ENCODE measurements at regions not wholly inside any gene's neighbourhood (a gene's known extent, or its start where the extent isn't known, plus 50 kb on each side); places are given as distances from the start of the nearest gene placed in this dataset.
"Not testable (repeated sequence)": the region's sequence is repeated elsewhere in the genome, so short reads cannot be mapped to it uniquely, and the experiment has no call there.

DNA sequence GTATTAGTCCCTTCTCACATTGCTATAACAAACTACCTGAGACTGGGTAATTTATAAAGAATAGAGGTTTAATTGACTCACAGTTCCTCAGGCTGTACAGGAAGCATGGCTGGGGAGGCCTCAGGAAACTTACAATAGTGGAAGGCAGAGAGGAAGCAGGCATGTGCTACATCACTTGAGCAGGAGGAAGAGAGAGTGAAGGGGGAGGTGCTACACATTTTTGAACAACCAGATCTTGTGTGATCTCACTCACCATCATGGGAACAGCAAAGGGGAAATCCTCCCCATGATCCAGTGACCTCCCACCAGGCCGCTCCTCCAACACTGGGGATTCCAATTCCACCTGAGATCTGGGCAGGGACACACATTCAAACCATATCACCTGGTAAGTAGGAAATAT is 630.6 kb downstream of the QKI start:
- DNase-seq = no peak

DNA sequence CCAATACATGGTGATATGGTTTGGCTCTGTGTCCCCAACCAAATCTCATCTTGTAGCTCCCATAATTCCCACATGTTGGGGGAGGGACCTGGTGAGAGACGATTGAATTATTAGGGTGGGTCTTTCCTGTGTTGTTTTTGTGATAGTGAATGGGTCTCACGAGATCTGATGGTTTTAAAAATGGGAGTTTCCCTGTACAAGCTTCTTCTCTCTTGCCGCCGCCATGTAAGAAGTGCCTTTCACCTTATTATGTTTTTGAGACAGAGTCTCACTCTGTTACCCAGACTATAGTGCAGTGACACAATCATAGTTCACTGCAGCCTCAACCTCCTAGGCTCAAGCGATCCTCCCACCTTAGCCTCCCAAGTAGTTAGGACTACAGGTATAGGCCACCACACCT is 629.1 kb downstream of the QKI start:
- DNase-seq = not testable (repeated sequence)

DNA sequence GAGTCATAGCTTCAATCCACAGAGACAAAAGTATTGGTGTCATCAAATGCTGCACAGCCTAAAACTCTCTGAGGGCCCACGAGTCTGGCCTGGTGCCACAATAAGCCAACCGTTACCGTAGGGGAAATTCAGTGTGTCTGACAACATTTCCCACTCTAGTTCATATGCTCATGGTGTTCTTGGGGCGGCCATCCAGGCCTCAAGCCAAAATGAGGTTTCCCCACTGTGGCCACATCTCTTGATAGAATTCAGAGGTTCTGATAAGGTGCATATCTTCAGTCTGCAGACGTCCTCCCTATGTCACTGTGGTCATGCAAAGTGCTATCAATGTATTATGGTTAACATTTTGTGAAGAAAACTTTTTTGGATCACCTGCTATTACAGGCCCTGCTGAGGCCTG is 627.7 kb downstream of the QKI start:
- peak; percentile 99 for DNase-seq

DNA sequence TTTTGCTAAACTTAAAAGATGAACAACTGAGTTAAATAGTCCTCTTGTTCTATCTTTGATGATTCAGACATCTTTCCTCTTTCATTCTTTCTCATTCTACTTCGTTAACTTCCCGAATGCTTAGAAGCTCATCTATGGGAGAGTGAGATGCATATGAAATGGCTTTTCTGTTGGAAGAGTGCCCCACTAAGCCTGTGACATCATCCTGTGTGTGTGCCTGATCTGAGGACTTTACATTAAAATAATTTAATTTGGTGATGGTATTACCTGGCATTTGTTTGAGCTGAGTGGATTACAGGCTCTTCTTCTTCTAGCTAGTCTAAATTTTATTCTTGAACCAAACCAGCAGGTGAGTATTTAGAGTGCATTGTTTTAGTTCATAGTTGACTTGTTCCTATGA is 626.5 kb downstream of the QKI start:
- no peak for DNase-seq

DNA sequence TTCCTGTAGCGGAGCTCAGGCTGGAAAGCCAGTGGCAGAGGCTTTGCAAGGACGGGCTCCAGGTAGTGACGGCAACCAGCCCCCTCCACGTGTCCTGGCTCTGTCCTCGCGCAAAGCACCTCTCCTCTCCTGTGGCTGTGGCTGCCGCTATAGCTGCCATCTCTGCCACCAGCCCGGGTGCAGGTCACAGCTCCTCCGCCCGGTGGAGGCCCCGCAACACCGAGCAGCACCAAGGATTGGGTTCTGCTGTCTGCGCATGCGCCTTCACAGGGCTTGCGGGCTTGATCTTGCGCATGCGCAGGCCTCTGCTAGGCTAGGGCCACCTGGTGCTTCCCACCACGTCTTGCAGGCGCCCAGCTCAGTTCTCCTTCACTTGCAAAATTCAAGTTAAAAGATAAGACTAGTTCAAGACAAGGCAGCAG is 625.4 kb downstream of the QKI start:
- peak; percentile 77 for DNase-seq

DNA sequence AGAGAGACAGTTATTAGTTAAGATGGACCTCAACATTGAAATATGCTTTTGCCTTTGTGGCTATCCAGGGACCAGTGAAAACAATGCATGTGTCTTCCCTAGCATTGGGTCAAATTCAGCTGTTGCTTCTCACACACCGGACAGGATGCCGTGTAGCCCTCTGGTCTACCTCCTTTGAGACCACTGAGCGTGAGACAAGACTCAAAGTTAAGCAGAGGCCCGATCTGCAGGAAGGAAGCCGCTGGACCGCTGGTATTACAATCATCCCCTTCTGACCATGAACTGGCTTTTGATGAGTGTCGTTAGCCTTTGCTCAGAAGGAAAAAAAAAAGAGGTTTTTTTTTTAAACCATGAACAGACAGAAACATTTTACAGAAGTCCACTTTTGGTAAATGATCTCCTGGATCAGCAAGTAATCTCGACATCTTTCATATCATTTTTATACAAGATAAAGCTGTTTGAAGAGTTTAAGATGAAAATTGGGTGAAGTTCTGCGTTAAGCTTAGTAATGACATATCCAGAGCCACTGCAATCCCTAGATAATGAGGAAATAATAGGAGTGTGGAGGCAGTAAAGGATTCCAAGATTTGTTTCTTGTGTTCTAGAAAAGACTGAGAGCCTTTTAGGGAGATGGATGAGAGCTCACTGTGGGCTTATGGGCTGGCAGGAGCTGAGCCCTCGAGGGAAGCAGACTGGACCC is 622.8 kb downstream of the QKI start:
- no peak for DNase-seq

DNA sequence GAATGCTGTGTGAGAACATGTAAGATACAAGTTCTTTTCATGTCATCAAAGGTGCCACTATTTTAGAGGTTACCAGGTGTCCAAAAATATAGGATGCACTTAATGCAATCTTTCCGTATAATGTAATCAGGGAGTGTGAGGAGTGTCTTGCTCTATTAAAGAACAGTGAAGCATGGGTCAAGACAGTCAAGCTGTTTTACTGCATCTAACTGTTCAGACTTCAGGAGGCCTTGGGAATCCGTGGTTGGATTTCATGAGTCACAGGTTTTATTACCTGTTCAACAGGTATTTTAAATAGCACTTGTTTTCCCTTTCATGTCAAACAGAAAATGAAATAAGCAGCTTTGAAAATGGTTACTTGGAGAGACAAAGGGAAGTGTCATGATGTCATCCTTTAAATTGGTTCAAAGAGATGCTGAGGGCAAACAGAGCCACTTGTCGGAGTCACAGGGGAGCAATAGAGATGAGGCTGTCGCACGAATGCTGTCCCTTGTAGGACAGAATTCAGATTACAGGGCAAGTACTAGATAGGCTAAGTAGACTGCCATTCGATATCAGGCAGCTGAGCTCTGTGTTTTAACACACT is 621.5 kb downstream of the QKI start:
- DNase-seq = no peak

DNA sequence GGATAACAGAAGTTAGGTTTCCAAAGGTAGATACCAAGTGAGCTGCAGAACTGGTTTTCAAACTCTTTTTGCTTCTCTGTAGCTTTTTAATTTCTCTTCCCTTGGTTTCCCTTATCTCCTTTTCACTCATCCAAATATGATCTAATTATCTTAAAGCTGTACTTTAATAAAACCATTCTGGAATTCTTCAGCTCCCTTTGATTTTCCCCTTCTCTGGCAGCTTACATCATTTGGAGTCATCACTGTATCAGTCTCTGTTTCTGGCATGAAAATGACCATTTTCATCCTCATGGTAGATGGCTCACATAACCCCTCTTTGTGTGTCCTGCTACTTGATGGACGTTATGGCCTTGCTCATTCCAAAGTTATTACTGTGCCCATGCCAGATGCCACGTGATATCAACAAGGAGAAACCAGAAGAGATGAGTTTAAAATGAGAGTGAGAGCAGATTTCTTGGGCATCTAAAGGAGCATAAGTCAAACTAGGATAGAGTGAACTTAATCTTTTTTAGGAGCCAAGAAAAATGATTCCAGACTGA is 620.2 kb downstream of the QKI start:
- no peak for DNase-seq

DNA sequence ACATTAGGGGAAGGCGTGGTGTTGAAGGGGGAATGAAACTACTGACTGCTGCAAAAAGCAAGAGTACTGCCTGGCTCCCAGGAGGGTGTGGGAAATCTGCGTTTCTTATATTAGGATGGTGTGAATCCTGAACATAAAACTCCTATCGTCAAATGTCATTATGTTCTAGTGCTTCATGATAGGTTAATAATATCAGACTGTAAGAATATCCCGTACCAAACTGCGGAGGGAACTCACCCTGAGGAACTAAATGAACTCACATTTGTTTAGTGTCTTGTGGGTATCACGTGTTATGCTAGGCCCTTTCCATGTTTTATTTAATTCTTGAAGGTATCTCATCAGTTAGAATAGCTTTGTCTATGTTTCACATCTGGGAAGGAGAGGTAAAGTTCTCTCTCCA is 610.7 kb downstream of the QKI start:
- DNase-seq = no peak

DNA sequence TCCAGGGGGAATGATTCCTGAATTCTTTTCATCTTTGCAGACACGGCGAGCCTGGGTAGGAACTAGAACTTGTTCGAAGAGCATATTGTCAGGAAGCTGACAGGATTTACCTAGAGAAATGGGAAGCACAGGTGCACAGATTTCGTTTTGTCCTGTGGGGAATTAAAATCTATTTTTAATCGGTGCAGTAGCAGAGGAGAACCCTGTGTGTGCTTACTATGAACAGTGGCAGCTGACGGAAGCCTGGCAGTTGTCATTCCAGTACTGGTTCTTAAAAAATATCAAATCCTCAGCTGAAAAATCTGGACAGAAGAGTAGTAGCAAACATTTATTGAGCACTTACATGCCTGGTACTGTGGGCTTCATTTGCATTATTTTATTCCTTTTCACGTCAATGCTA is 609.0 kb downstream of the QKI start:
- no peak for DNase-seq

DNA sequence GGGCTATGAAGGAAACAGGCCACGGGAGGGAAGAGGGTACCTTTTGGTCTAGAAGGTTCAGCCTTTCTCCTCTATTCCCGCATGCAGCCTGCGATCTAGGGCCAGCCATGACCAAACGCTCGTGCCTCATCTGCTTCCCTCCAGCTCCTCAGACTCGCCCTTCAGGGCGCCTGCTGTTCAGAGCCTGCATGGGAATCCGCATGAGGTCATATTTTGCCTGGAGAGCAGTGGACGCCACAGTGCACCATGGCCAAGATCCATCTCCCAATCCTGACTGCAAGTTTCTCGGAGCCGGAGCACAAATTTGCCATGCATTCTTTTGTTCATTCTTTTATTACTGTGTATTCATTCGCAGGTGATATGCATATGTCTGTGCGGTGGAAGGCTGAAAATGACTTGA is 608.1 kb downstream of the QKI start:
- DNase-seq = no peak

DNA sequence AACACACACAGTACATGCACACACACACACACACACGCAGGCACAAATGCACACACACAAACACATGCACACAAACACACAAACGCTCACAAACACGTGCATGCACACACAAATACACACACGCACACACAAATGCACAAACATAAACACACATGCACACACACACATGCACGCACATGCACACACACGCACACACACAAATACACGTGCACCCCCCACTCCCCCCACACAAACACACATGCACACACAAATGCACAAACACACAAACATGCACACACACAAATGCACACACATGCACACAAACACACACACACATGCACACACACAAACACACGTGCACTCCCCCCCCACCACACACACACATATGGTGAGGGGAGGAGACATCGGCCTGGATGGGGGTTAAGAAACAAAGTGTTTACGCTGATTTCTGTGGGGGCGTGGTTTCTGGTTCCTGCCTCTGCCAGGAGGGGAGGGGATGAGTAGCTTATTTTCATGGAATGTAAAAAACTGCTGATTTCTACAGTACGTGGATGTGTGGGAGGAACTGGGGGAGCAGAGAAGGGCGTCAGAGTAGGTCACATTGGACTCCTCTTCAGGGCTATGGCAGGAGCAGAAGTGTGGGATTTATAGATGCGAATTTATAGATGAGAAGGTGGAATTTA is 607.2 kb downstream of the QKI start:
- no peak for DNase-seq

DNA sequence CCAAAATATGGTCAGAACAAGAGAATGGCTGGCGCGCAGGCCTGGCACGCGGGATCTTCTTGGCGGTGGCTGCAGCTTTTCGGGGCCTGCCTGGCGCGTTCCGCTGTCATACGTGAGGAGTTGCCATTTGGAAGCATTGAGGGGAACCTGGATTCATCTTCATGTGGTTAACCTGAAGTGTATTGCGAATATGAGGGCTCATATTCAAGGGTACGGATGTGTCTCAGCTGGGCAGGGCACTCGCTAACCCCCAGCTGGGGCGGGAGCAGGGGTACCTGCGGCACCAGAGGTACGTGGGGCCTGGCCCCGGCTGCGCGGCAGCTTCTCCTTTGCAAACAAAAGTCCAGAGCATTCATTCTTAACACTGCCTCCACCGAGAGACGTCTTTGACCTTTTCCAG is 605.6 kb downstream of the QKI start:
- DNase-seq = no peak

DNA sequence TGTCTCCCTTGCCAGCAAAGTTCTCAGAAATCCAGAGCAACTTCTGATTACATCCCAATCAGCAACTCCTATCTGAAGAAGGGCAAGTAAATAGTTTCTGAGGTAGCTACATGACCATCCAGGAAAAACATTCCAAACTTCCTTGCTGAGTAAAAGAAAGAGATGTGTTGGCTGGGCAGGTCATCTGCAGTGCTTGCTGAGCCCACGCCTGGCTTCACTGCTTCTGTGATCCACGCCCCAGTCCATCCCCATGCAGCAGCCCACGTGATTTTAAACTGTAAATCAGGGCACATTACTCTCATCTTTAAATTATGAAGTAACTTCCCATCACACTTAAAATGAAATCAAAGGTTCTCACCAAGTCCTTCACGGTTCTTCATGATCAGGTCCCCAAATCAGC is 603.6 kb downstream of the QKI start:
- DNase-seq = no peak

DNA sequence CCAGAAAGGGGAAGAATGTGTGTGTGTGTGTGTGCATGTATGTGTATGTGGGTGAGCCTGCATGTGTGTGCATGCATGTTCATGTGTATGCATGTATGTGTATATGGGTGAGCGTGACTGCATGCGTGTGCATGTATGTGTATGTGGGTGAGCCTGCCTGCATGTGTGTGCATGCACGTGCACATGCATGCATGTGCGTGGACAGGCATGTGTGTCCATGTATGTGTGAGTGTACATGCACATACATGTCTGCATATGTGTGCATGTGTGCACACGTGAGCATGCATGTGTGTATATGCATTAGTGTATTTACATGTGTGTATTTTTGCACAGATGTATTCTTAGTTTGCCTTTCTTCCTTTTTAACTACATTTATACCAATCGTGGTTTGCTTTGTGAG is 601.5 kb downstream of the QKI start:
- no peak for DNase-seq

DNA sequence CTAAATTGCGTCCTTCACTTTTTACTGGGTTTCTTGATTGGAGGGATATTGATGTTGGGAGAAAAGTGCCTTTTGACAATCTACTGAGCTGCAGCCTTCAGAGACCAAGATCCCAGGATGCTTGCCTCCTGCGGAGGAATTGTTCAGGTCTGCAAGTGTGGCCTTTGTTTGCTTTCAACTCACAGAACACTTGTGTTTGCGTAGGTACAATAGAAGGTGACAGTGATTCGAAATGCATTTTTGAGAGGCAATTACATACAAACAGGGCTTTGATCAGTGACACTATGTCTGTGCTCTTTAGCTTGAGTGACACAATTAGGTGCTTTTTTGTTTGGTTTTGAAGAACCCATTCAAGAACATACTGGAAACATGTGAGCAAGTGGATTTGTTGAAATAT is 600.6 kb downstream of the QKI start:
- DNase-seq = no peak

DNA sequence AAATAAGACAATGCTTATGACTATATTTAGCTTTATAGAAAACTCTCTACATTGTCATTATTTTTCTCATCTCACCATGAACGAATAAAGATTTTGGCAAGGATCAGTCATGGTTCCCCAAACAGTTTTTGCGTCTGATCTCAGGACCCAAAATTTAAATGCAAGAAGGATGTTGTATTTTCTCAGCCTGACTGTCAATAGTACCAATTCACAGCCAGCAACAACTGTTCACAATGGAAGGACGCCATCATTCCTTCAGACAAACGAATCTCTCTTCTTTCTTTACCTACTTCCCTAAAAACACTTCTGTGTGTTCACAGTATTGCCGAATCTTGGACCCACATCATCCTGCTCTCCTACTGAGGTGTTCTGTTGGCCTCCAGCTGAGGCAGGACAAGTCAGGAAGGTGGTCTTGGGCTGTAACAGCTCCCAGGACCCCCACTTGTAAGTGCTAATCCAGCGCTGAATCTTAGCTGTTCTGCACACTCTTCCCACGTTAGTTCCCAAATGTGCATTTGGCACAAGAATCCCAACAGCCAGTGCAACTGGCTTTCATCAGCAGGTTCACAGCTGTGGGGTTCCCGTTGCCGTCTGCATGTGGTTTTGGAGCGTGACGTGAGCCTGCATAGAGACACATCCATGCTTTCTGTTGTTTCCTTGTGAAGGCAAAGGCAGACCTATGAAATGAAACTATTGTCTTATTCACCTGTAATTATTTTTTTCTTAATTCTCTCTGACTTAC is 600.0 kb downstream of the QKI start:
- no peak for DNase-seq

DNA sequence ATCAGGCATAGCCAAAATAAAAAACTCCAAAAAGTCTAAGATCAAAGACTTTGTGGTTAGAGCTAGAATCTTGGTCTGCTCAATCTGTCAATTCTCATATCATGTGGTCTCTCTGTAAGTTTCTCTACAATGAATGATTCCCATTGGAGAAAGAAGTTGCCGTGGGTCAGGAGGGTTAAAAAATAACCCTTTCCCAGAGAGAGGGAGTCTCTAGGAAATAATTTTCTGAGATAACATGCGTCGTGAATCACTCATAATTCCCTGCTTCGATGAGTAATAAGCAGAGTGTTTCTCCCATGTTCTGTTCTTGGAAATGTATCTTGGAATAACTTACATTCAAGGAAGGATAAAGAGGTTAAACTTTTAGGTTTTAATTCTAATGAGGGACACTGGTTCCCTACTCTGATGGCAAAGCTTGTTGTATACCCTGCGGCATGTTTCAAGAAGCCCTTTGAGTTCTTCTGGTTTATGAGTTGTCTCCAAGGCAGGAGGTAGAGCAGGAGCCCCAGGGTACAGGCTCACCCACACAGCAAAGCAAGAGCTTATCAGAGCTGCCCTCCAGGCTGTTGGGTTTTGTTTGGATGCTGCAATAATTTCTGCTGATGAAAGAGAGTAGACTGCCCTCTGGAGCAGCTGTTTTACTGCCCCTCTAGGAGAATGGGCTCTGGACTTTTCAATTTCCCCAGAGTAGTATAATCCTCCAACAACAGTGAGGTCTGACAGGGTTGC is 599.1 kb downstream of the QKI start:
- no peak for DNase-seq

DNA sequence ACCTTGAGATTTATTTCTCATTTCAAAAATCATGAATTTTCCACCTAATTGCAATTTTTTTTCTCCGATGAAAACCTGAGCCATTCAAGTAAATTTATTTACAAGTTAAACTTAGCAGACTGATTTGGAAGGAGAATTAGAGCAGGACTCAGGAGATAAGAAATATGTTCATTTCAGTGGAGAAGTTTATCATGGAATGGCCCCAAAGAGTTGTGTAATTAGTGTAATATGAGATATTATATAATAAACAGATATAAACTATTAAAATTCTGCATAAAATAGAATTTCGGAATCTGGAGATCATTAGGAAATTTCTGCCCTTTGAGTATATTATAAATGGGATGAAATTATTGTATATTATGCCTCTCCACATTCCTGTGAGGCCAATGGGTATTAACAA is 596.8 kb downstream of the QKI start:
- DNase-seq = no peak

DNA sequence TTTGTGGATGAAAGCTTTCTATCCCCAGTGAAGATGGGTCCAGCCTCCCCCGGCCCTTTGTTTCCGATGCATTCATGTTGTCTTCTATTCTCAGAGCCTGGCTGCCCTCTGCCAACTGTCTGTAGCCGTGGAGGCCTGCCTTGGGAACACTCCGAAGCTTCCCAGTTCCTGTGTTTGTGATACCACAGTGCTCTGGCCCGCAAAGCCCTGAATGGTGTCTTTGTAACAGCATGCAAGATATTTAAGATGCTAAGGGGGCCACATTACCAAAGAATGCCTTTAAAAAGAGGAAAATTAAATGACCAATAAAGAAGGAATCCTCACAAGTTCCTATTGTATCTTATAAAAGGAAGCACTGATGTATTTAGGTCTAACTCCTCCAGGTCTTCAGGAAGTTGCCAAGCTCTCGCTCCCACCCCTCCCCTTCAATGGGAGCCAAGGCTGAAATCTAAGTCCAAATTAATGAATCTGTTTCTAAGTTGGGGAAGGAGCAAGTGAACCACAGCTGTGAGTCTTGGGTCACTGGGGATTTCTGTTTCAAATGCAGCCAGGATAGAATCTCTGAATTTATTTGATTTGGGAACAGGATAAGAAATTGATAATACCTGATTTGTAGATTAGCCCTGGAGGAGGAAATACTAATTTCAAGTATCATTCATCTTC is 596.1 kb downstream of the QKI start:
- no peak for DNase-seq

DNA sequence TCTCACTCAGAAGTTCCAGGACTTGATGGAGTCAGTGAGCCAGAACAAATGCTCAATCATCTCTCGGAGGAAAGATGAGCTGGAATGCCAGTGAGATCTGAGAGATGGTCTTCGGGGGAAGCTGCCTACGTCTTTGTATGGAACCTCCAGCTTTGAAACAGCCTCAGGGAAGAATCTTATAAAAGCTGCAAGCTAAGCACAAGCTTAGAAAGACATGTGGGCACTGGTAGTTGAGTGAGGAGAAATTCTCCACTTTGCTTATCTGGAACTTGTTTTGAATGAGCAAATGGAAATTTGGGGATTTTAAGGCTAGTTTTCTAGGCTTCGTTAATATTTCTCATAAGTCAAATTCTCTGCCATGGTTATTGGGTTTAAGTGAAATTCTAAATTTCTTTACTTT is 594.4 kb downstream of the QKI start:
- no peak for DNase-seq

DNA sequence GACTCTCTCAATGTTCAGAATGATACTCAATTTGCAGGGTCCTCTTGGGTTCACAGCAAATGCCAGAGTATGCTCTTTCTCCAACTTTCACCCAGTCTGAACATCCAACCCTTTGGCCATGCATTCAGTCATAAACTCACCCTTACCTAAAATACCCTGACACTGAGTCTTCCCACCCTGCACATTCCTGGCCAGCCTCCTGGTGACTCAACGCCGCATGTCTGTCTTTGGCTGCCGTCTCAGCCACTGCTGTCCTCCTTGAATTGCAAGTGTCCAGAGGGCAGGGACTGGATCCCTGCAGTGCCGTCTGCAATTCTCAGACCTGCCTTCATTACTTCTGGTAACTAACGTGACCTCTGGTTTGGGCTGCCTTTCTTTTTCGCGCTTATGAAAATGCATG is 593.4 kb downstream of the QKI start:
- DNase-seq = no peak

Data from hematopoietic multipotent progenitor cell treated with erythropoietin and hydrocortisone succinate and interleukin-3 and kit ligand, for 8 days (in vitro differentiated cells).